OCI-LY3 (cell line): ENCODE measurements at regions not wholly inside any gene's neighbourhood (a gene's known extent, or its start where the extent isn't known, plus 50 kb on each side); places are given as distances from the start of the nearest gene placed in this dataset.

Source experiments
- EZH2phosphoT487 ChIP-seq: fragments of 200-600 bp; shearing (Covaris generic); IDR thresholded peaks from 2 replicates; pipeline ENCODE4 v1.6.1; 2018; ENCODE audit warnings: antibody characterized with exemption, mixed run types, low read depth
- TF ChIP-seq, protein P1 (sequence below): fragments of 200-600, 300-600 bp; sonication (generic); IDR thresholded peaks from 2 replicates; pipeline ENCODE4 v1.5.1; 2014; ENCODE audit warnings: antibody characterized with exemption, low read length, low read depth

DNA sequence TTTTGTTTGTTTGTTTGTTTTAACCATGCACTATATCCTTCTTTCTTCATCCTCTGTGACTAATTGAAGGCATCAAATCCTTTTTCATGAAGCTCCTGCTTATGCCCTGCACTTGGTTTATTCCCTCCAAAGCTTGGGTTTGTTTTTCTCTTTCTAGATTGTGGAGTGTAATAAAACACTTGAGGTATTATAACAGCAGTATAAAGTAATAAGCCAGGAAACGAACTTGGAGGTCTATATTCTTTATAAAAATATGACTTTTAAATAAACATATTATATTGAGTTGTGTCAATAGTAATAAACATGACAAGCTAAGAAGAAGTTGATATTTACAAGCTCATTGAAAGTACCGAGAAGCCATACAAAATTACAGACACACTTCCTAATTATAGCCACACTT lies 659.4 kb downstream of the RFPL4B start:
- TF ChIP-seq, protein P1, sequence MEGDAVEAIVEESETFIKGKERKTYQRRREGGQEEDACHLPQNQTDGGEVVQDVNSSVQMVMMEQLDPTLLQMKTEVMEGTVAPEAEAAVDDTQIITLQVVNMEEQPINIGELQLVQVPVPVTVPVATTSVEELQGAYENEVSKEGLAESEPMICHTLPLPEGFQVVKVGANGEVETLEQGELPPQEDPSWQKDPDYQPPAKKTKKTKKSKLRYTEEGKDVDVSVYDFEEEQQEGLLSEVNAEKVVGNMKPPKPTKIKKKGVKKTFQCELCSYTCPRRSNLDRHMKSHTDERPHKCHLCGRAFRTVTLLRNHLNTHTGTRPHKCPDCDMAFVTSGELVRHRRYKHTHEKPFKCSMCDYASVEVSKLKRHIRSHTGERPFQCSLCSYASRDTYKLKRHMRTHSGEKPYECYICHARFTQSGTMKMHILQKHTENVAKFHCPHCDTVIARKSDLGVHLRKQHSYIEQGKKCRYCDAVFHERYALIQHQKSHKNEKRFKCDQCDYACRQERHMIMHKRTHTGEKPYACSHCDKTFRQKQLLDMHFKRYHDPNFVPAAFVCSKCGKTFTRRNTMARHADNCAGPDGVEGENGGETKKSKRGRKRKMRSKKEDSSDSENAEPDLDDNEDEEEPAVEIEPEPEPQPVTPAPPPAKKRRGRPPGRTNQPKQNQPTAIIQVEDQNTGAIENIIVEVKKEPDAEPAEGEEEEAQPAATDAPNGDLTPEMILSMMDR = no peak
- no peak for TF ChIP-seq EZH2phosphoT487
